Esophagus muscularis mucosa (tissue), 4 donors: ENCODE measurements at regions not wholly inside any gene's neighbourhood (a gene's known extent, or its start where the extent isn't known, plus 50 kb on each side); places are given as distances from the start of the nearest gene placed in this dataset.

Experiments used
- EP300 ChIP-seq: sonication (generic); formaldehyde crosslinking; IDR thresholded peaks from one replicate; pipeline ENCODE4 v1.6.1; 2017; ENCODE audit warnings: antibody characterized with exemption
- POLR2A ChIP-seq: fragments of 450-650 bp; IDR thresholded peaks from one replicate; pipeline ENCODE4 v1.6.1; 2017; ENCODE audit warnings: antibody characterized with exemption, moderate library complexity, mild to moderate bottlenecking, low read depth
- TF ChIP-seq, protein P1 (sequence below), 3 experiments: fragments of 200-600 bp in 2 of 3; fragments of 450-650 bp in 1 of 3; sonication (generic) in 2 of 3; IDR thresholded peaks; one replicate each; pipeline ENCODE4 v1.5.1; 2017 to 2019; ENCODE audit warnings: antibody characterized with exemption in 3 of 3, mild to moderate bottlenecking in 2 of 3, moderate library complexity in 1 of 3

DNA sequence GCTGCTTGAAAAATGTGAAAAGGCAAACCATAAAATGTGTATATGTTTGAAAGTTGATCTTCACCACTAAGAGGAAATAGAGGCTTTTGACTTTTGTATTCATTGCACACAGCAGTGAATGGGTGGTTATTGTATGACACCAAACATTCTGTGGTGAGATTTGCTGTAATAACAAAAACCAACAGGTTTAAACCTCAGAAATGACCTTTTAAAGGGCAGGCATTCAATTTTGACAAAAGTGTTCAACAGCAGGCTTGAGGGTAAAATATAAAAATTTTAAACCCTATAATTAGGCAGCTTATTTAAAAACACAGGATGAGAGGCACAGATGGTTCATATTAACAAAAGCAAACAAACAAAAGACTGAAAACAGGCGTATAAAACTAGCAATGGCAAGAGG, 128.1 kb upstream of the NUDT12 start:
- TF ChIP-seq, protein P1, sequence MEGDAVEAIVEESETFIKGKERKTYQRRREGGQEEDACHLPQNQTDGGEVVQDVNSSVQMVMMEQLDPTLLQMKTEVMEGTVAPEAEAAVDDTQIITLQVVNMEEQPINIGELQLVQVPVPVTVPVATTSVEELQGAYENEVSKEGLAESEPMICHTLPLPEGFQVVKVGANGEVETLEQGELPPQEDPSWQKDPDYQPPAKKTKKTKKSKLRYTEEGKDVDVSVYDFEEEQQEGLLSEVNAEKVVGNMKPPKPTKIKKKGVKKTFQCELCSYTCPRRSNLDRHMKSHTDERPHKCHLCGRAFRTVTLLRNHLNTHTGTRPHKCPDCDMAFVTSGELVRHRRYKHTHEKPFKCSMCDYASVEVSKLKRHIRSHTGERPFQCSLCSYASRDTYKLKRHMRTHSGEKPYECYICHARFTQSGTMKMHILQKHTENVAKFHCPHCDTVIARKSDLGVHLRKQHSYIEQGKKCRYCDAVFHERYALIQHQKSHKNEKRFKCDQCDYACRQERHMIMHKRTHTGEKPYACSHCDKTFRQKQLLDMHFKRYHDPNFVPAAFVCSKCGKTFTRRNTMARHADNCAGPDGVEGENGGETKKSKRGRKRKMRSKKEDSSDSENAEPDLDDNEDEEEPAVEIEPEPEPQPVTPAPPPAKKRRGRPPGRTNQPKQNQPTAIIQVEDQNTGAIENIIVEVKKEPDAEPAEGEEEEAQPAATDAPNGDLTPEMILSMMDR (IDR thresholded peaks at IDR 0.05): no peak
- no peak for TF ChIP-seq POLR2A
- no peak for TF ChIP-seq EP300
